Neural cell (in vitro differentiated cells): ENCODE measurements at regions not wholly inside any gene's neighbourhood (a gene's known extent, or its start where the extent isn't known, plus 50 kb on each side); places are given as distances from the start of the nearest gene placed in this dataset.

Experiments used
- H2AFZ ChIP-seq: fragments of 200-600, 300-800 bp; sonication (generic), shearing (Covaris generic); 2 replicates; pipeline ENCODE4 v1.6.0; 2014; ENCODE audit warnings: low read depth, mild to moderate bottlenecking, antibody characterized with exemption, low read length, moderate library complexity
- H3F3A ChIP-seq: fragments of 200-600 bp; shearing (Covaris generic); 2 replicates; pipeline ENCODE4 v1.6.1; 2016; ENCODE audit warnings: mild to moderate bottlenecking, moderate library complexity, mixed read lengths, antibody characterized with exemption, low read length; ENCODE audit not compliant: insufficient read depth, poor library complexity, severe bottlenecking
- H3K27ac ChIP-seq: fragments of 200-600, 300-800 bp; sonication (generic), shearing (Covaris generic); 2 replicates; pipeline ENCODE4 v1.5.1; 2014; ENCODE audit warnings: mild to moderate bottlenecking, low read length, moderate library complexity
- H3K27me3 ChIP-seq: fragments of 300-800, 200-600 bp; sonication (generic), shearing (Covaris generic); 2 replicates; pipeline ENCODE4 v1.6.0; 2014; ENCODE audit warnings: mild to moderate bottlenecking, low read depth, low read length, moderate library complexity; ENCODE audit not compliant: insufficient read depth
- H3K36me3 ChIP-seq: fragments of 300-800, 200-600 bp; sonication (generic), shearing (Covaris generic); 2 replicates; pipeline ENCODE4 v1.5.1; 2014; ENCODE audit warnings: mild to moderate bottlenecking, antibody characterized with exemption, low read length, moderate library complexity; ENCODE audit not compliant: insufficient read depth
- H3K4me2 ChIP-seq: fragments of 300-800, 200-600 bp; sonication (generic), shearing (Covaris generic); 2 replicates; pipeline ENCODE4 v1.6.0; 2014; ENCODE audit warnings: mild to moderate bottlenecking, low read length
- H3K4me3 ChIP-seq: fragments of 300-800, 200-600 bp; sonication (generic), shearing (Covaris generic); 2 replicates; pipeline ENCODE4 v1.5.1; 2014; ENCODE audit warnings: mild to moderate bottlenecking, low read length, moderate library complexity
- H3K79me2 ChIP-seq: fragments of 200-600 bp; shearing (Covaris generic); replicated peaks from 2 replicates; pipeline ENCODE4 v1.6.0; 2014; ENCODE audit warnings: mild to moderate bottlenecking, low read length, moderate library complexity; ENCODE audit not compliant: insufficient read depth
- H3K9ac ChIP-seq: fragments of 300-800, 200-600 bp; sonication (generic), shearing (Covaris generic); 2 replicates; pipeline ENCODE4 v1.6.1; 2016; ENCODE audit warnings: mild to moderate bottlenecking, low read length, mixed read lengths
- H3K9me2 ChIP-seq: fragments of 200-600 bp; shearing (Covaris generic); 2 replicates; pipeline ENCODE4 v1.6.1; 2016; ENCODE audit warnings: mild to moderate bottlenecking, low read length, mixed read lengths; ENCODE audit not compliant: insufficient read depth
- H3K9me3 ChIP-seq: fragments of 200-600, 300-800 bp; sonication (generic), shearing (Covaris generic); 2 replicates; pipeline ENCODE4 v1.6.1; 2016; ENCODE audit warnings: mild to moderate bottlenecking, mixed run types, low read length, moderate library complexity, mixed read lengths
- H4K20me1 ChIP-seq: fragments of 200-600 bp; shearing (Covaris generic); 2 replicates; pipeline ENCODE4 v1.6.1; 2016; ENCODE audit warnings: mild to moderate bottlenecking, mixed run types; ENCODE audit not compliant: insufficient read depth
- CTCF ChIP-seq: fragments of 450-650 bp; IDR thresholded peaks from 2 replicates; pipeline ENCODE4 v1.5.1; 2014; ENCODE audit warnings: antibody characterized with exemption, mild to moderate bottlenecking, moderate library complexity; ENCODE audit not compliant: poor library complexity, severe bottlenecking
- EP300 ChIP-seq: fragments of 450-650 bp; conservative IDR thresholded peaks from 2 replicates; pipeline ENCODE4 v1.6.1; 2014; ENCODE audit warnings: antibody characterized with exemption, mild to moderate bottlenecking, moderate library complexity; ENCODE audit not compliant: poor library complexity, severe bottlenecking
- EZH2 ChIP-seq: fragments of 200-600, 300-800 bp; shearing (Covaris generic), sonication (generic); IDR thresholded peaks from 2 replicates; pipeline ENCODE4 v1.6.1; 2014; ENCODE audit warnings: antibody characterized with exemption, low read length, borderline replicate concordance, mild to moderate bottlenecking; ENCODE audit not compliant: insufficient read depth, poor library complexity, severe bottlenecking
- MXI1 ChIP-seq: fragments of 450-650 bp; conservative IDR thresholded peaks from 2 replicates; pipeline ENCODE4 v1.6.1; 2014; ENCODE audit warnings: antibody characterized with exemption, mild to moderate bottlenecking; ENCODE audit not compliant: poor library complexity, severe bottlenecking
- POLR2AphosphoS5 ChIP-seq: IDR thresholded peaks from 2 replicates; pipeline ENCODE4 v1.6.1; 2012
- RAD21 ChIP-seq: fragments of 450-650 bp; conservative IDR thresholded peaks from 2 replicates; pipeline ENCODE4 v1.6.1; 2014; ENCODE audit warnings: antibody characterized with exemption, mild to moderate bottlenecking, moderate library complexity
- REST ChIP-seq: IDR thresholded peaks from 2 replicates; pipeline ENCODE4 v1.6.1; 2012; ENCODE audit warnings: borderline replicate concordance
- SMC3 ChIP-seq: fragments of 450-650 bp; conservative IDR thresholded peaks from 2 replicates; pipeline ENCODE4 v1.6.1; 2014; ENCODE audit warnings: antibody characterized with exemption, mild to moderate bottlenecking, moderate library complexity; ENCODE audit not compliant: poor library complexity
- TAF1 ChIP-seq: IDR thresholded peaks from 2 replicates; pipeline ENCODE4 v1.6.1; 2012; ENCODE audit warnings: low read depth

GRCh38 chr5:7074176-7074575 is 321.8 kb upstream of the ADCY2 start:
- Histone ChIP-seq H3K4me3 (no peak overlapping the region), H3K9ac (no peak overlapping the region), H3K9me2 (no peaks in the 10 kb centered on the region), H3K4me2 (no peak overlapping the region), H3K27me3 (no peaks in the 10 kb centered on the region), H2AFZ (no peak overlapping the region), H4K20me1 (no peaks in the 10 kb centered on the region), H3K27ac (no peak overlapping the region), H3K36me3 (no peaks in the 10 kb centered on the region), H3F3A (no peaks in the 10 kb centered on the region), H3K9me3 (no peaks in the 10 kb centered on the region), H3K79me2 (no peaks in the 10 kb centered on the region)
- TF ChIP-seq RAD21 (no peak), SMC3 (no peak), MXI1 (no peak), REST (no peak)

GRCh38 chr5:7075470-7075869 is 320.5 kb upstream of the ADCY2 start:
- Histone ChIP-seq H3K79me2 (no peaks in the 10 kb centered on the region), H3K4me2 (no peak overlapping the region), H3K9ac (no peak overlapping the region), H3K36me3 (no peaks in the 10 kb centered on the region), H4K20me1 (no peaks in the 10 kb centered on the region), H2AFZ (no peak overlapping the region), H3K9me2 (no peaks in the 10 kb centered on the region), H3K9me3 (no peaks in the 10 kb centered on the region), H3K27me3 (no peaks in the 10 kb centered on the region), H3K4me3 (no peak overlapping the region), H3F3A (no peaks in the 10 kb centered on the region), H3K27ac (no peak overlapping the region)
- TF ChIP-seq CTCF (no peak), SMC3 (no peak), POLR2AphosphoS5 (no peak), REST (no peak), TAF1 (no peak), EP300 (no peak), MXI1 (no peak), RAD21 (no peak), EZH2 (no peak)
